ENCODE measurements at regions not wholly inside any gene's neighbourhood (a gene's known extent, or its start where the extent isn't known, plus 50 kb on each side); places are given as distances from the start of the nearest gene placed in this dataset.

DNA sequence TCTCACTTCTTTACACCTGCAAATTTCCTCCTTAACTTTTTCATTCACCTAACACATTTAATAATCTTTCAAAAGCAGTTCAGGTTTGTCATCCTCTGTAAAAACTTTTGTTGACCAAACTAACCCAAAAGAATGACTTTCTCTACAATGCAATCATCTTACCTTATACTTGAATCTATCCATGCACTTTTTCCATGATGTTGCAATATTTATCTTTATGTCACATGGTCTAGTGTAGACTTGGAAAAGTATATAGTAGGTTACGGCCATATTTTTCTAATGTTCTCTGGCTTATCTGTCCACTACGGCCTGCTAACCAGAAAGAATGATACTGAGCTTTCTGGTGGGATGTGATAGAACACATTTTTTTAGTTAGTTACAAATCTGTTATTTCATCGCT is 431.0 kb upstream of the SOX9 start:
- no peak for DNase-seq

DNA sequence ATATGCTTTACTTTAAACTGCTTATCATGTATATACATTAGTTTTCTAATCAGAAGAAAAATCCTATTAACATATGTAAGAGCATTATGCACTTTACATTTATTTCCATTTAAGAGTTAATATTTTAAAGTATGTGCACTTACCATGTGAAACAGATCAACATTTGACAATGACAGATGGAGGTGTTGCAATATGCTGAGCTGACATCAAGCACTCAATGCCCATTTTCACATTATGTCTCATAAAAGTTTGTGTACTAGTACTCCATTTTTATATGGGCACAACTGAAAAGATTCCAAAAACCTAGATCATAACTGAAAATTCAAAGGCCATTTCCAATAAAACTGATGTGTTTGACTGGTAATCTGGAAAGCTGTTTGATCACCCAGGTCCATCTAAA is 420.9 kb upstream of the SOX9 start:
- no peak for DNase-seq

DNA sequence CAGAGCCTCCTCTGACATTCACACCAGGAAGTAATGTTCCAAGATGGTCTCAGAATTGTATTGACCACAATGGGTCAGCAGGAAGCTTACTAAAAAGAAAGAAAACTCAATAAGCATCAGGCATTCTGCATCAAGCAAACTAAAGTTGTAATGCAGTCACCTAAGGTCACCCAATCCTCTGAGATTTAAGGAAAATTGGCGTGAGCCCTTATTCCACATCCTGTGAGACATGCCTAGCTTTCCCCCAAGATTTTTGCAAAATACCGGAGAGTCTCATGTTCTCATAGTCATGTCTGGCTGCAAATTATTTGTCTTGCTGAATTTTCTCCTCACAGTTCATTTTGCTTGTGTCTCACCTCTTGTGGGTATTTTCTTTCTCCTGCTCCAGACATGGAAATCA is 417.1 kb upstream of the SOX9 start:
- DNase-seq = no peak

DNA sequence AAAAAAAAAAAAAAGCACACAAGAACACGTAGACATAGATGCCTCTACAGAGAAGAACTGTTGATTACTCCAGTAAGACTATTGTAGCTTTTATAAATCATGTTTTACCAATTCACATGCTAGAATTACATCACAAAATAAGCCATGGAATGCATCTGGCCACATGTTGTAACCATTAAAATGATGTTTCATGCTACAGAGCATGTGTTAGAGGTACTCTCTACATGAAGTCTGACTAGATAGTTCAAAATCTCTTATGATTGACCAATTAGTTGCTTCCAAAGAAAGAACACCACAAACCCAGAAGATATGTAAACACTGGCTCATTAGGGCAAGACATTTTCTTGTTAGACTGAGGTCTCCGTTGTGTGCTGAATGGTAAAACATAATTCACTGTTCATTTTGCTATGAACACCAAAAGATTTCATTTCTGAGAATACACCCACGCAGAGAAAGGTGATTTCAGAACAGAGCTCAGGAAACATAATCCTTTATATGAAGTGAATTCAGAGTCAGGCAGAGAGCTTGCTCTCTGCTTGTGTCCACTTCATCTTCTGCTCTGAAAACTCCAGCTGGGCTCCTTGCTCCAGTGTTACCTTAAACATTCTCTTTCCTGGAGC is 411.4 kb upstream of the SOX9 start:
- DNase-seq = no peak

DNA sequence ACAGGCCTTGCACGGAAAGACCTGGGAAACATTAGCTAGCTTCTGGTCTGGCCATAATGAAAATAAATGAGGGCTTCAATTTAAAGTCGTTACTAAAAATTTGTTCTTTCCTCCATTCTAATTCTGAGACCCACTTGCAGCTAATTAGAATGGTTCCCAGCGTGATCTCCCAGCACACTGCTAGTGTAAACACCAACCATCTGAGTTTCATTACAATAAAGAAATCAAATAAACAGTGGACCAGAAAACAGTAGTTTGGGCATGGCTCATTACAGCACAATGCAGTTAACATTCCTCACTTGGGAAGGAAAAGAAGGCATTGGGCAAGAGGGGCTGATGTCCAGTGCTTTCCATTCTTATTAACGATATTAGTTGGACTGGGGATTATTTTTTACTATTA is 410.9 kb upstream of the SOX9 start:
- no peak for DNase-seq

DNA sequence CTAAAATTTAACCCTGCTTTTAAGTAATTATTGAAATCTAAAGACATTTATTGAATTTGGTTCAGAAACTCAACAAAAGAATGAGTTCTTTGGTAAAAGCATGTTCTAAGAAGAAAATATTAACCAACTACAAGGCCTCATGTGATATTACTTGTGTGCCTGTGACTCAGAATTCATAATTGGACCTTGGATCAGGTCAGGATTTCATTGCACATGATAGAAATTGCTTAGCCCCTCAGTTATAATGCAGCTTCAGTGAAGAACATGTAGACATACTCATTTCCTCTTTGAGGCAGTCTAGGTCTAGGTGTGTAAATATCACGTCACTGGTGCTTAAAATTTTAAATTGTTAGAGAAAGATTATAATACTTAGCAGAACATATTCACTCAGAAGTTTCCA is 410.0 kb upstream of the SOX9 start:
- no peak for DNase-seq

DNA sequence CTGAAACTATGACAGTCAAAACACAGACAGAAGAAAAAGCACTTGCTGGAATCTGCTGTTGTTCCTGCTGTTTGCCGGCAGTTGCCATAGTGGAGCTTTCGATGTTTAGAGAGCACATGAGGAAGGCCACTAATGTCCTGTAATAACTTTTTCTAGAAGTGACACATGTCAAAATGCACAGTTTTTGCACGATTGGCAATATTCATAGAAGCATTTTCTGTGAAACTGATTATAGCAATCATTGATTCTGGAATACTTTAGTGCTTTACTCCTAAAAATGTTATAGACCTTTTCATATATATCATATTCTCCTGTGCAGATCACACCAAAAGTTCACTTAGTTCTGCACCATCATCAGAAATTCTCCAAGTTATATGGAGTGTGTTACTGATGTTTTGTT is 407.0 kb upstream of the SOX9 start:
- no peak for DNase-seq

DNA sequence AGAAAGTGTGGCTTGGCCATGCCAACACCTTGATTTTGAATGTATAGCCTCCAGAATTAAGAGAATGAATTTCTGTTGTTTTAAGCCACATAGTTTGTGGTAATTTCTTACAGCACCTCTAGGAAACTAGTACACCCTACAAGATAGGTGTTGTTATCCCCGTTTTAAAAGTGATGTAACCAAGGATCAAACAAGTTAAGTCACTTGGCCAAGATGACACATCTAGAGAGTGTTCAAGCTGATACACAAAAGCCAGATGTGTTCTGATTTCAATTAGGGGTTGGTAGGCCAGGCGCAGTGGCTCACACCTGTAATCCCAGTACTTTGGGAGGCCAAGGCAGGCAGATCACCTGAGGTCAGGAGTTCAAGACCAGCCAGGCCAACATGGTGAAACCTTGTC is 396.5 kb upstream of the SOX9 start:
- DNase-seq = no peak

DNA sequence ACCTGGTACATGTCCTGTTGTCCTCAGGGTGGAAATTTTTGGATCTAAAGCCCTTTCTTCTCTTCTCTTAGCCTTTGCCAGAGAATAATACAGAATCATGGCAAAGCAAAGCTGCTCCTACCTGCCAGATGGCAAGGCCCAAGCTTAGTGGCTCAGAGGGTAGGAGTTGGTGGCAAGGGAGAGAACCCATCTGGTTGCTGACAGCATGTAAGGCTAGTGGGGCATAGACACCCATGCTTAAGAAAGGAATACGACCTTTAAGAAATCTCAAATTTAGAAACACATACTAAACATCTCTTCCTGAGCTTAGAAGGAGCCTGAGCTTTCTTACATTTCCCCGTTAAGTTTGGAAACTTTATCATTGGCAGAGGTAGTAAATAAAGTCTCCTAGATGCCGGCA is 395.0 kb upstream of the SOX9 start:
- DNase-seq = no peak

DNA sequence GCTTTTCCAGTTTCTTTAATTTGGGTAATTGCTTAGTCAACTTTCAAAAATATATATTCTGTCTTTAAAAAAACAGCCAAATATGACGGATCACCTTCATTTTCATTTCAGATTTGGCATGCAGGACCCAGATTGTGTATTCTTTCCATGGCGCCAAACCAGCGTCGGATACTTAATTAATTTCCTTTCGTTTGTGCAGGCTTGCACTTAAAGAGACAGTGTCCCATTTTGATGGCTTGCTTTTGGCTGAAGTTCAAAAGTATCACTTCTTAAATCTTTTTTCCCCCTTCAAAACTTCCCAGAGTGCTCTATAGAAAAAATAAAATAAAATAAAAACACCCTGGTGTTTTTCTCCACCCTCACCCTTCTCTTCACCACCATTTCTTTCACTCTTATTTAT is 394.5 kb upstream of the SOX9 start:
- no peak for DNase-seq

DNA sequence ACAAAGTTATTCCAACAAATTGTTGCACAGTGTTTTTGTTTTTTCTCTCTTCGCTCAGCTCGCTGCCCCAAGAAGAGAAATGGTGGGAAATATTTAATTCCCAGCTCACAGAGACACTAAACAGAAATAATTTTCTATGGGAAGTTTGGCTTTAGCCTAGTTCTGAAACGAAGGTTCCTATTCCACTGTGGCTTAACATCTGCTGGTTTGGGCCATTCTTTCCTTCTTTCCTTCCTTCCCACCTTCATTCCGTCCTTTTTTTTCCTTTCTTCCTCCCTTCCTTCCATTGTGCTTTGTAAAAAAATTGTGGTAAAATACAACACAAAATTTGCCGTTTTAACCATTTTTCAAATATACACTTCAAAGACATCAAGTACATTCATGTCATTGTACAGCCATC is 393.5 kb upstream of the SOX9 start:
- no peak for DNase-seq

DNA sequence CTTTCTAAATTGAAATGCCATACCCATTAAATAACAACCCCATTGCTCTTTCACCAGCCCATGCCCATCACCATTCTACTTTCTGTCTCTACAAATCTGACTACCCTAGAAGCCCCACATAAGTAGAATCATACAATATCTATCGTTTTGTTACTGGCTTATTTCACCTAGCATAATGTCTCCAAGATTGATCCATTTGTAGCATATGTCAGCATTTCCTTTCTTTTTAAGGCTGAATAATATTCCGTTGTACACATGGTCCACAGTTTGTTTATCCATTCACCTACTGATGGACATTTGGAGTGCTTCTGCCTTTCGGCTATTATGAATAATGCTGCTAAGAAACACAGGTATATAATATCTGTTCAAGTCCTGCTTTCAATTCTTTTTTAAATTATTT is 393.1 kb upstream of the SOX9 start:
- no peak for DNase-seq

DNA sequence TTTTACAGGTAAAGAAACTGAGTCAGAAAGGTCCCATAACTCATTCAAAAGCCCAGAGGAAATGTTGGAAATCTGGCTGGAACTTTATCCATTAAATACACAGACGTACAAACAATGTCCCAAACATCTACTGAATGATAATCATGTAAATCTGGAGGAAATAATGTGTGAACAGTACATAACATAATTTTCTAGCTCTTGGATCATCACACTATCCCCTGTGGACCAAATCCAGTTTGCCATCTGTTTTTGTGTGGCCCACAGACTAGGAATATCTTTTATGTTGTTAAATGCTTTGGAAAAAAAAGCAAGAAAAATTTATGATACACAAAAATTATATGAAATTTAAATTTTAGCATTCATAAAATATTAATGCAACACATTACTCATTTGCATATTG is 389.9 kb upstream of the SOX9 start:
- DNase-seq = no peak

DNA sequence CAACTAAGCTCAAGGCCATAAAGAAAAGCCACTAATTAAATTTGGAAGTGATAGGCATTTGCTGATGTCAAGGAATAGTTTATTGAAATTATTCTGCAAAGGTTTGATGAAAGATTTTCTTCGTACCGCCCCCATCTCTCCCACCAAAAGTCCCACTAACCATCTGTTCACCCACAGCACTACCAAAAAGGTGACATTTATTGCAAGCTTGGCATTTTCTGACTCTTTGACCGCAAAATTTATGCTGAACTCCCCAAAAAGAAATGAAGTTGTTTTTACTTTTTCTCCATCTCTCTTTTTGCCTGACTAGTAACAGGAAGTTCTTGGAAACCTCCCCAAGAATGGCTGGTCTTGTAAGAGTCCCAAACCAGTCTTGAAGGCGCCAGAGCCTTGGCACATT is 384.9 kb upstream of the SOX9 start:
- DNase-seq = no peak

DNA sequence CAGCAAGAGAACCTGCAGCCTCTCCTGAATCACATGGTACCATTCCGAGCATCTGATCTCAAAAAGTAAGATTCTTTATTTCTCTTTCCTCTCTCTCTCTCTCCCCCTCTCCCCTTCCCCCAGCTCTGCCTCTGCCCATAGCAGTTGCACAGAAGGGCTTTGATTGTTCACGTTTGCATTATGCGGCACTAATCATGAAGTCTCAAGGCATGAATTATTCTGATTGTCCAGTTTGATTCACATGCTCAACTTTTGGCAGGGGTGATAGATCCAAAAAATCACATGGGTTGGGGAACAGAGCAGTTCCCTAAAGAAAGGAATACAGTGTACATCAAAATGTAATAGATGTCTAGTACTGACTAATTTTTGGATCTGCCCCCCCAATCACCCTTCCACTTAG is 380.0 kb upstream of the SOX9 start:
- DNase-seq = no peak

DNA sequence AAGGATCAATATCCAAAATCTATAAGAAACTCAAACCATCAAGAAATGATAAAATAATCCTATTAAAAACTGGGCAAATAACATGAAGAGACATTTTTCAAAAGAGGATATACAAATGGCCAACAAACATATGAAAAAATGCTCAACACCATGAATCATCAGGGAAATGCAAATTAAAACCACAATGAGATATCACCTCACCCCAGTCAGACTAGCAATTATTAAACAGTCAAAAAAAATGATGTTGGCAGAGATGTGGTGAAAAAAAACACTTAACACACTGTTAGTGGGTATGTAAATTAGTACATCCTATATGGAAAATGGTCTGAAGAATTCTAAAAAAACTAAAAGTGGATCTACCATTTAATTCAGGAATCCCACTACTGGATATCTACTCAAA is 379.0 kb upstream of the SOX9 start:
- no peak for DNase-seq

DNA sequence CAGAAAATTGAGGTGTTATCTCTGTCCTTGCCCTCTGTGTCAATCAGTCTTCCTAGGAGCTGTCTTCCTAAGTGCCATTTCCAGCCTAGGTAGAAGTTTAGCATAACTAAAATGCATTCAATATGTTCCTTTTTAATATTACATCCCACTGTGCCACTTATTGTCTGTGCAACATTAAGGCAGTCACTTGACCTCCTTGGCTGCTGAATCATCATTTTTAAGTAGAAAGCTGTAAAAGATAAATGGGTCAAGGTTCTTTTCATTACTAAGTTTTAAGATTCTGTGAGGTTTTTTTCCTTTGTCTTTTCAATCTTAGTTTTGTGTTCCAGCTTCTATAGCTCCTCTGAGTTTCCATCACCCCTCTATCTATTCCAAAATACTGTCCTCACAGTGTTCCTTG is 371.9 kb upstream of the SOX9 start:
- DNase-seq = no peak

DNA sequence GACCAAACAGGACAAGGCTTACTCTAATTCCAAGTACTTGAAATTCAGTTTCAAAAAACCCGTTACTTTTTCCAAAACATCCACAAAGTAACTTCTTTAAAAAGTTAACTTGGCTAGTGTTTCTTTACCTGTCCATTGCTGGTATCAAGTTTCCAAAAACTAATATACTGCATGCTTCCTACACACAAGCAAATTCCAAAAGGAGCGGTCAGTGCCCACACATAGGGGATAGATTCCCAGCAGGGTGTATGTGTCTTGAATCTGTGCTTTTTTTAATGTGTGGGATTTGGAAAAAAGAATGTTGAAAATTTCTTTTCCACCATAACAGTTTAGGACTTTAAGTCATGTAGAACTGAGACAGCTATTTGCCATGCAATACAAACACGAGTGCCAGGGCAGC is 367.8 kb upstream of the SOX9 start:
- no peak for DNase-seq

DNA sequence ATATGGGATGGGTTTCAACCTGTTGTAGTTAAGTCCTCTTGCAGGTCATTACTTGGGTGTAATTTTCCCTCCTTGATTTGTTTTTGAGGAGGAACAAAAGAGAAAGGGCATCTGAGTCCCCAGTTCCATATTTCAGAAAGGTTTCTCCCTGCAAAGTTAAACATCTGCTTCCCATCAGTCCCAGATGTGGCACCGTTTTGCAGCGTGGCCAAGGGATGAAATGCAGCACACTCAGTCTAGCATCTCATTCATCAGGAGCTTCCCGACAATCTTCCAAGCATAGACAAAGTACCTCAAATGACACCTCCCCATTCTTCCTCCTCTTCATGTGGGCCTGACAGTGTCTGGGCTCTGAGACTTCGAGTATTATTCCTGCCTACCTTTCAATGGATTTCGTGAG is 363.7 kb upstream of the SOX9 start:
- DNase-seq = no peak

DNA sequence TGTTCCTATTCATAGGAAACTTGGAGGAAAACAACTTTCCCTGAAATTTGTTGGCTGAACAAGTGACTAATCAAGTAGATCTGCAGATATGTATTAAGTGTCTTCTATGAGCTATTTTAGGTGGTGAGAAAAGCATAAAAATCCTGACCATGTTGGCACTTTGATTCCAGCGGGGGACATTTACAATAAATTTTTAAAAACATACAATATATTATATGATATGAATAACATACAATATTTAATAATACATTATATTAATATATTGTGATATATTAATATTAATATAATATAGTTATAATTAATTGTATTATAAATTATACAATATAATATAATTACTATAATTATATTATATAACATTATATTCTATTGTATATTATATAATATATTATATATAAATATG is 362.9 kb upstream of the SOX9 start:
- no peak for DNase-seq

DNA sequence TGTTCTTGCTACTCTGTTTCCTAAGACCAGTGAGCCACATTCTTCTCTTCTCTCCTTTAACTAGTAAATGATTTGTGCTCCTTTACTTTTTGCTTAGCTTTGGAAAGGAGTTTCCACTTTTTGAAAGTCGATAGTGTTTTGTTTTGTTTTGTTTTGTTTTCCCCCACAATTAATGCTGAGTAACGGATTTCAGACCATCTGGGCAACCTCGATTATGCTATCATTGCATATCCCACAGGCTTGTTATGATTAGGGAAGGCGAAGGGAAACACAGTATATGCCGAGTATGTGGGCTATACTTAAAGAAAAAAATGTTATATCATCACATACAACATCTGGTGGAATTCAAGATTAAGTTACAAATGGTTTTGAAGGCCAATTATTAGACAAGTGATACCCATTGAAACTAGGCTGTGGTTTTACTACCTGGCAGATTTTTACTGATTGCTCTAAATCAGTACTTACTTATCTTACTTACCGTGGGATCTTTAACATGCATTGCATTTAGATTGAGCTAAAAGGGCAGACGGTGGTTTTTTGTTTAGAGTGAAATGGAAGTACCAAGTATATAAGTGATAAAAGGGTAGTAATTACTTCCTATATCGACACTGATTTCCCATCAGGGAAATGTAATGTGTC is 361.3 kb upstream of the SOX9 start:
- no peak for DNase-seq

DNA sequence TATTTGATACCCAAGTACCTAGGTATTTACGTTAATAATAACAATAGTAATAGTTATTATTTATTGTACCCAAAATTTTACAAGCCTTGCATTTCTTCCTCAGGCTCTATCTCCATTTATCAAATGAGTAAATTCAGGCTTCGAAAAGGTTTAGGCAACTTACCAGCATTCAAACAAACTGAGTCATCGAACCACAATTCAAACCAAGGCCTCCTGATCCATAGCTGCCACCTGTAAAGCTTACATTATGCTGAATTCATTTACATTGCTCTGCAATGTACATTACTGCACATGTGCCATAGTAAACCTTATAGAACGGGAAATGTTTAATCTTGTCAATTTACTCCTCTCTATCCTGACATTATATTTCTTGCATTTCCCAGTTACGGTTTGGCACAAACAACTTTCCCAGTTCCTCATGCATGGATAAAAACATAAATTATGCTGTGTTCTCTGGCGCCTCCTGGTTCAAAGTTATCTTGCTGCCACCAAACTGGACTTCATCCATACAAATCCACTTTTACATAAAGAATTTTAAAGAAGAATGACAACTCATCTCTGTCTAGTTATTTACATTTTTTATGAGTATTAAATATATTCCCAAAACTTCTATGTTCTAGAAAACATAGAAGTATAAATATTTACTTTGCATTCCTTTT is 360.6 kb upstream of the SOX9 start:
- DNase-seq = no peak

DNA sequence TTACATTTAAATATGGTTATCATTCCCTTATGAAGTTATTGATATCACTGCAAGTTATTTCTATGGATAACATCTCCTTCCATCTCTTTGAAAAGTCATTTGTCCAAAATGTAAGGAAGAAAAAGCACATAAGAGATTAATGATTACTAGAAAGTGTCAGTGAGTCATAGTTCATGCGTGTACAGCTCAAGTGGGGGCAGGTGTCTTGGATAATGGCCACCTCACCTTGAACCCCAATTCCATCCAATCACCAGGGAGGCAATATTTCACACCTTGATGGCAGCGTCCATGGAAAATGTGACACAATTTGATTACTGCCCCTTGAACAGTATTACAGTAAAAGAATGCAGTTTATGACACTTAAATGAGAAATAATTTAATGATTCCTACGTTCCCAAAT is 358.3 kb upstream of the SOX9 start:
- no peak for DNase-seq

DNA sequence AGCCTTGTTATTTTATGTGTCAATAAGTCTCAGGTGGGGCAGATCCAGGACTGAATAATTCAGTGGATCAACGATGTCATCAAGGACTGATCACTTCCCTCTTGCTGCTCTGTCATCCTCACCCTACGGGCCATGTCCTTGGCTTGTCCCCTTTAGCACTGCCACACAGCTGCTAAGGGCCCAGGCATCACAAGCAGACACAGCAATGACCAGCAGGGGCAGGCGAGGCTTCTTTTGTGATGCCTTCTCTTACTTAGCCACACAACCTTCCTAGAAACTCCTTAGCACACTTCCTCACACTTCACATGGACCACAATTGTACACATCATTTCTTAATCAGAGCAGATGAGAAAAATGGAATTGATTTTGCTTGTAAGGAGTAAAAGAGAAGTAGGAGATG is 356.3 kb upstream of the SOX9 start:
- no peak for DNase-seq

DNA sequence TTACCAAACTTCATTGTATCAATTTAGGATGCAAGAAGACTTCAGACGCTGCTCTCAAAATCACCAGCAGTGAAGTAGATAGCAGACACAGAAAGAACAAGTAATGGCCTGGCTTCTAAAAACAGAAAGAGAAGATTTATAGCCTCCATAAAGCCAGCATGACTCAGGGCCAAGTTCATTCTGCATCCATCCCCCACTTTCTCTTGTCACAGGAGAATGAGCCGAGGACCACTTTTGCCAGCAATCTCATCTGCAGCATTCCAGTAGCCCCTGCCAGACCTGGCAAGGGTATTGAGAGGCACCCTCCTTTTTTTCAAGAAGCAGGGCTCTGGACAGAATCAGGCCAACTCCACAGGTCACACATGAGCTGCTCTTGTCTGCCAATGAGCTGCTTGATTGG is 355.4 kb upstream of the SOX9 start:
- DNase-seq = no peak

Measured in amniotic stem cell (primary cell).